Transverse colon (tissue), 4 donors: ENCODE measurements at regions not wholly inside any gene's neighbourhood (a gene's known extent, or its start where the extent isn't known, plus 50 kb on each side); places are given as distances from the start of the nearest gene placed in this dataset.

Source experiments
- DNase-seq: peaks from one replicate; pipeline ENCODE4 v3.0.0-alpha.2; 2019
- H3K27ac ChIP-seq, 4 donors: fragments of 200-600 bp; sonication (generic); 2 replicates each; pipeline ENCODE4 v1.5.1; 2016 to 2018; ENCODE audit warnings: inconsistent platforms in 4 of 4
- H3K27me3 ChIP-seq: fragments of 200-600 bp; sonication (generic); 2 replicates; pipeline ENCODE4 v1.5.1; 2017; ENCODE audit warnings: inconsistent platforms
- H3K36me3 ChIP-seq, 4 donors: fragments of 200-600 bp; sonication (generic); 2 replicates each; pipeline ENCODE4 v1.5.1; 2017 to 2019; ENCODE audit warnings: inconsistent platforms in 4 of 4
- H3K4me1 ChIP-seq, 4 donors: fragments of 200-600 bp; sonication (generic); 2 replicates each; pipeline ENCODE4 v1.5.1; 2017 to 2020; ENCODE audit warnings: inconsistent platforms in 4 of 4
- H3K4me3 ChIP-seq, 4 donors: fragments of 200-600 bp; sonication (generic); 1 replicate in 1 of 4; 2 replicates in 3 of 4; pipeline versions ENCODE4 v1.5.1 to v1.6.1; 2017 to 2019; ENCODE audit warnings: inconsistent platforms in 4 of 4
- H3K9me3 ChIP-seq, 2 donors: fragments of 200-600 bp; sonication (generic); 2 replicates each; pipeline ENCODE4 v1.5.1; 2017 to 2019; ENCODE audit warnings: inconsistent platforms in 2 of 2
- CTCF ChIP-seq, 5 experiments: fragments of 200-600 bp in 3 of 5; fragments of 450-650 bp in 2 of 5; sonication (generic) in 3 of 5; IDR thresholded peaks; 1 replicate in 2 of 5; 2 replicates in 3 of 5; pipeline ENCODE4 v1.5.1; 2016 to 2017; ENCODE audit warnings: antibody characterized with exemption in 5 of 5, inconsistent platforms in 3 of 5, mild to moderate bottlenecking in 2 of 5, moderate library complexity in 1 of 5
- EP300 ChIP-seq: sonication (generic); formaldehyde crosslinking; IDR thresholded peaks from one replicate; pipeline ENCODE4 v1.6.1; 2017; ENCODE audit warnings: antibody characterized with exemption, low read depth
- POLR2A ChIP-seq: fragments of 450-650 bp; IDR thresholded peaks from one replicate; pipeline ENCODE4 v1.6.1; 2016; ENCODE audit warnings: antibody characterized with exemption, mild to moderate bottlenecking, moderate library complexity
- POLR2AphosphoS5 ChIP-seq, 3 donors: sonication (generic); formaldehyde crosslinking; IDR thresholded peaks; one replicate each; pipeline ENCODE4 v1.6.1; 2016; ENCODE audit warnings: antibody characterized with exemption in 3 of 3
- WGBS, 2 donors: methylation state at CpG; one replicate each; pipeline ENCODE4 v1.1.5; 2018; ENCODE audit warnings: low coverage in 1 of 2; 5-methylcytosine and 5-hydroxymethylcytosine counted together
- in situ Hi-C, 4 donors: fragments of 200-750 bp; cut with MboI; loops; one replicate each; pipeline versions ENCODE4 v1.15.0 to v1.15.1; 2017; ENCODE audit warnings: low sequenced_read_pairs in 3 of 4, low pct_ligation_motif_present in 1 of 4, low pct_unique_long_range_greater_than_20kb in 1 of 4
- intact Hi-C: fragments of 100-400 bp; cut with DNase I; formaldehyde crosslinking; loops from one replicate; pipeline ENCODE4 v1.15.1; 2023; ENCODE audit warnings: low total_unique reads

- no peaks in the 10 kb centered on the region for H3K27me3 ChIP-seq
- H3K36me3 ChIP-seq, result no peaks in the 10 kb centered on the region
- no peak overlapping the region for H3K27ac ChIP-seq
- 81 to 100% methylated on average over 2 to 6 of the region's 7 CpGs for WGBS, 2 donors
- TF ChIP-seq POLR2AphosphoS5 (IDR thresholded peaks at IDR 0.05) (no peak), CTCF (IDR thresholded peaks at IDR 0.05) (no peak), EP300 (no peak), POLR2A (no peak)
- H3K4me3 ChIP-seq, result no peak overlapping the region
- intact Hi-C loops (no loop called here), in situ Hi-C loops (no loop called here)
- no peak for DNase-seq
- H3K9me3 ChIP-seq, result no peaks in the 10 kb centered on the region
- H3K4me1 ChIP-seq, result no peaks in the 10 kb centered on the region
Observed at GRCh38 chr10:118843647-118844265, 89.0 kb upstream of the CACUL1 start.

GRCh38 chr10:118844731-118845521 lies 90.2 kb upstream of the CACUL1 start:
- in situ Hi-C loops (no loop called here), intact Hi-C loops (no loop called here)
- TF ChIP-seq POLR2AphosphoS5 (IDR thresholded peaks at IDR 0.05), result no peak
- TF ChIP-seq CTCF (IDR thresholded peaks at IDR 0.05), result no peak
- TF ChIP-seq POLR2A, result no peak
- no peak for TF ChIP-seq EP300
- H3K27ac ChIP-seq, result no peak overlapping the region
- H3K36me3 ChIP-seq, result no peaks in the 10 kb centered on the region
- DNase-seq, result no peak
- 40 to 48% methylated on average over 4 to 6 of the region's 6 CpGs for WGBS, 2 donors
- H3K27me3 ChIP-seq, result no peaks in the 10 kb centered on the region
- H3K4me3 ChIP-seq, result no peak overlapping the region
- no peaks in the 10 kb centered on the region for H3K4me1 ChIP-seq
- no peaks in the 10 kb centered on the region for H3K9me3 ChIP-seq

- intact Hi-C loops (no loop called here), in situ Hi-C loops (no loop called here)
- H3K9me3 ChIP-seq, result no peaks in the 10 kb centered on the region
- H3K27me3 ChIP-seq, result no peaks in the 10 kb centered on the region
- H3K36me3 ChIP-seq, result no peaks in the 10 kb centered on the region
- WGBS, 2 donors, result 84% methylated on average over 2 of the region's 2 CpGs; no CpG with 5 or more reads in 1 of the 2 donors
- no peak overlapping the region for H3K4me3 ChIP-seq
- TF ChIP-seq CTCF (IDR thresholded peaks at IDR 0.05), result no peak
- no peak for TF ChIP-seq POLR2AphosphoS5 (IDR thresholded peaks at IDR 0.05)
- TF ChIP-seq EP300, result no peak
- no peak for TF ChIP-seq POLR2A
- H3K27ac ChIP-seq, result no peak overlapping the region
- DNase-seq, result no peak
- H3K4me1 ChIP-seq, result no peaks in the 10 kb centered on the region
Observed at GRCh38 chr10:118845776-118846175, 91.0 kb upstream of the CACUL1 start.

- intact Hi-C loops, result no loop called here
- TF ChIP-seq EP300, result no peak
- peak; percentile 37 to 57 (median 54) for TF ChIP-seq CTCF (IDR thresholded peaks at IDR 0.05)
- WGBS, 2 donors, result 33% methylated on average over 1 to 3 of the region's 3 CpGs
Observed at GRCh38 chr10:118850418-118851061, 95.8 kb upstream of the CACUL1 start.

More at GRCh38 chr10:118850418-118851061, 95.8 kb upstream of the CACUL1 start:
- DNase-seq, result peak; percentile 73
- H3K27me3 ChIP-seq, result no peaks in the 10 kb centered on the region
- H3K9me3 ChIP-seq, result no peaks in the 10 kb centered on the region
- H3K4me1 ChIP-seq, result no peaks in the 10 kb centered on the region
- in situ Hi-C loops, result no loop called here
- no peak overlapping the region for H3K27ac ChIP-seq
- H3K4me3 ChIP-seq, result no peak overlapping the region
- H3K36me3 ChIP-seq, result no peaks in the 10 kb centered on the region
